GM21528 (cell line): ENCODE measurements at regions not wholly inside any gene's neighbourhood (a gene's known extent, or its start where the extent isn't known, plus 50 kb on each side); places are given as distances from the start of the nearest gene placed in this dataset.
"Not testable (repeated sequence)": the region's sequence is repeated elsewhere in the genome, so short reads cannot be mapped to it uniquely, and the experiment has no call there.

Source experiments
- ATAC-seq: cut with Tn5 transposase; IDR thresholded peaks from one replicate; pipeline ENCODE4 v1.9.1; 2021; ENCODE audit warnings: mild to moderate bottlenecking, moderate library complexity; ENCODE audit not compliant: unreplicated experiment, low FRiP score

GRCh38 chr4:181127171-181127570 lies 1116.0 kb upstream of the TENM3 start:
- ATAC-seq: no peak

DNA sequence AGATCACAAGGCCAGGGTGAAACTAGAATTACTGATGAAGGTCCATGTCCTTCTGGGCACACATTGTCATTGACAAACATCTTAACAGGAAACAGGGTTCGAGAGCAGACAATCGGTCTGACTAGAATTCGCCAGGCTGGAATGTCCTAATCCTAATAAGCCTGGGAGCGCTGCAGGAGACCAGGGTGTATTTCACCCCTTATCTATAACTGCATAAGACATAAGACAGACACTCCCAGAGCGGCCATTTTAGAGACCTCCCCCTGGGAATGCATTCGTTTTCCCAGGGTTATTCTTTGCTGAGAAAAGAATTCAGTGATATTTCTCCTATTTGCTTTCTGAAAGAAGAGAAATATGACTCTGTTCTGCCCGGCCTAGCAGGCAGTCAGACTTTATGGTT lies 1112.9 kb upstream of the TENM3 start:
- ATAC-seq: not testable (repeated sequence)

GRCh38 chr4:181137351-181137750 lies 1105.9 kb upstream of the TENM3 start:
- ATAC-seq: no peak

GRCh38 chr4:181138116-181138515 lies 1105.1 kb upstream of the TENM3 start:
- no peak for ATAC-seq

DNA sequence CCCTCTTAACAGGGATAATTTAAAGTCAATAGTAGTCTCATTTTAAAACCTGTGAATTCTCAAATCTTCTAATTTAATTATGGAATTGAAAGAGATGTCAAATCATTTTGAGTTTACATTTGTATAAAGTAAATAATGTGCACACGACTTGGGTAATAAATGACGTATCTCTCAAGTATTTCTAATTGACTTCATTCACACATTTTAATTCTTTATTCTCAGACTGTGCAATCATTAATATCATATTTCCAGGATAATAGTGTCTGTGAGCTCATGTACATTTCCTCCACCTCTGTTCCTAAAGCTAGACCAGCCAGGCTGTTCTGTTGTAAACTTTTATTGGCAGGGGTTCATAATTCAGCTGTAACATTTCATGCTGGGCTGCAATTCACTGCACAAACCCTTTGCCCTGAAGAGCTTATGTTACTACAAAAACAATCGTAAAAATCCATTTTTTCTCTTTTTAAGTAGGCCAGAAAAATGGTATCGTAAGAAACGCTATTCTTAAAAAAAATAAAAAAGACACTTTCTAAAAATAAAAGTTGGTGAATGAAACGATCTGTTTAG lies 1103.1 kb upstream of the TENM3 start:
- no peak for ATAC-seq

GRCh38 chr4:181143250-181143854 lies 1099.8 kb upstream of the TENM3 start:
- ATAC-seq: peak; percentile 78

DNA sequence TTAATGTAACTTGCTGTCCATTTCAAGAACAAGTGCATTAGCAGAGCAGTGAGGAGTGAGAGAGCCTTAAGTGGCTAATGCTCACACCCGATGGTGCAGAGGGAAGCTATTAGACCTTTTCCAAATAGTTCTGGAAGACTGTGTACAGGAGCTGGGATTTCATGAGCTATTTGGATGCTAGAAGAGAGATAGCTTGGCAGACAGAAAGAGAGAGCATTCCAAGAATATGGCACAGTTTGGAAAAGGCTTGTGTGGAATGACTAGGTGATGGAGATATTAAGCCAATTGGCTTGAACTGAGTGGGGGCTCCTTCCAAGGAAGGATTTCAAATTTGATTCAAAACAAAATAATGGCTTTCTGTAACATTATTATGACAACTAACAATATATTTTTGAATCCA lies 1097.2 kb upstream of the TENM3 start:
- no peak for ATAC-seq

DNA sequence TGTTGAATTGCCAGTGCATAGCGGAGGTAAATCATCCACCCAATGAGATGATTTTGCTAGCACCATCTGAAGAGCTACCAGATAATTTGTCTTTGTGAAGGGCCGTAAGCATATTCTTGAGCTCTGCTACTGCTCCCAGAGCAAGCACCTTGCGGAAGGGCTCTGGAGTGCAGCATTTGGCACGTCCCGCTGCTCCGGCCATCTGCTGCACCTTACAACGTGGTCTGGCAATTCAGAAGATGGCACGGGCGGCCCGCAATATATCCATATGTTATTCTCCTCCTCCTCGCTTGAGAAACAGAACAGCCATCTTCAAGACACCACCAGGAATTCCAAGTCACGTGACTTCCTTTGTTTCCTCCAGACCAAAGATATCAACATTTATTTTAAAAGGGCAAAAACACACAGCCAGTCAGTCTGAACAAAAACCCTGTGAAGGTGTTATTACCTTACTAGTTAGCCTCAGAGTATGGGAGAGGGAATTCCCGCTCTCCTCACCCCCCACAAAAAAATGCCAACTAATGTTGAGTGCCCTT lies 1095.7 kb upstream of the TENM3 start:
- no peak for ATAC-seq

GRCh38 chr4:181148470-181148869 lies 1094.7 kb upstream of the TENM3 start:
- ATAC-seq: no peak

- ATAC-seq: no peak
Observed at GRCh38 chr4:181150191-181150590, 1093.0 kb upstream of the TENM3 start.

GRCh38 chr4:181151856-181152255 lies 1091.3 kb upstream of the TENM3 start:
- ATAC-seq: no peak

DNA sequence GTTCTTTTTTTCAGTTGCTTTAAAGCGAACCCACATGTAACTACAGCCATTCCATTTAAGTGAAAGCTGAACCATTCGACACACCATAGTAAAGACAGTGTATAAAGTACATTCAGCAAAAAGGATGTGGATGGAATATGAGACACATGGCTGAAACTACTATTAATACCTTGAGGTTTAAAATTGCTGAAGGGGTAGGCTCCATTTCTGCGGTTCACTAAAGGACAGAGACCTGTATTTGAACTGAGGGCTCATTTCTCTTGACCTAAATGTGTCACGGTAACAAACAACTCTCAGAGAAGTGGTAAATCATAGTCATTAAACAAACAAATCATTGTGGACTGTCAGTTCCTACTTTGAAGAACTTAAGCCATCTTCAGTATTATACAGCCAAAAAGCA lies 1085.6 kb upstream of the TENM3 start:
- ATAC-seq: no peak

DNA sequence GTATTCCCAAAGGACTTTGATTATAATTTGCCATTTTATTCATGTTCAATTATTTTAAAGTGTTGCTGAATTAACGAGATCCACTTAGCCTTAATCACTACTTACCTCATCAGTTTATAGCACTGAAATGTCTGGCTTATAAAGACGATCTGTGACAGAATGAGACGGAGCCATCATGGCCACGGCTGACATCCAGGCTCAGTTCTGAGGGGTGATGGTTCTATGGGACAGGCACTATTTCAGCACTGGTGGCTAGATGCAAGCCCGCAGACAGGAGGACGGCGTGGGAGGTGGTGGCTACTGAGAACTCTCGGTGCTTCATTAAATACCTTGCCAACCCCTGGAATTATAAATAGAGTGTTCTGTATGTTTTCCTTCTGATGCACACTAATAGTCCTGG lies 1084.2 kb upstream of the TENM3 start:
- no peak for ATAC-seq

DNA sequence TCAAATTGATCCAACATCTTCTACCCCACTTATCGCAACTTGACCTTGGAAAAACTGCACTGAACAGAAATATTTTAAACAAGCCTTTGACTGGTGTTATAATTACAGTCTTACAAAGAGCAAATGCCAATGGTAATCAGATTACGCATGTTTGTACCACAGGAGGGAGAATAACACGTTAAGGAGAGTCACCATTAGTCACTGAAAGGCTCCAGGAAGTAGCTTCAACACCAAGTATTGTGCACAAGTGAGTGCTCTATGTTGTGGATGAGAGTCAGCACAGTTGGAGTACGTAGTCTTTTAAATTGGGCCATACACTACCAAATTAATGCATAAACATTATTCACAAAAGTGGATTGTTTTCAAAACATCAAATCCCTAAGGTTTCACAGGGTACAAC lies 1081.5 kb upstream of the TENM3 start:
- no peak for ATAC-seq

DNA sequence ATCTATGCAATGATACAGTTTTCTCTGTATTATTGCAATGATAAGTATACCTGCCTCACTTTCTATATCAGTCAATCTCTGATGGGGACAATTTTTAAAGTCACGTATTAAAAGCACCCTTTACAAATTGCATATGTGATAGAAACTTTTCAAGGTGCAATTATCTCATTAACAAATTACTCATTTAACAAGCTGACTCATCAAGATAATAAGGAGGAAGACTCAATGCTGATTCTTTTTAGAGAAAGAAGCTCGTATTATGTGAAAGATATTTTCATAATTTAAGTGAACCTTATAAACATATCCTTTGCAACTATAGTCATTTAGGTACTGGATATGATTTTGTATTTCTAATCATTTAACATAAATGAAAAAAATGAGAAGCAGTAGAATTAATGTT lies 1080.9 kb upstream of the TENM3 start:
- ATAC-seq: no peak

DNA sequence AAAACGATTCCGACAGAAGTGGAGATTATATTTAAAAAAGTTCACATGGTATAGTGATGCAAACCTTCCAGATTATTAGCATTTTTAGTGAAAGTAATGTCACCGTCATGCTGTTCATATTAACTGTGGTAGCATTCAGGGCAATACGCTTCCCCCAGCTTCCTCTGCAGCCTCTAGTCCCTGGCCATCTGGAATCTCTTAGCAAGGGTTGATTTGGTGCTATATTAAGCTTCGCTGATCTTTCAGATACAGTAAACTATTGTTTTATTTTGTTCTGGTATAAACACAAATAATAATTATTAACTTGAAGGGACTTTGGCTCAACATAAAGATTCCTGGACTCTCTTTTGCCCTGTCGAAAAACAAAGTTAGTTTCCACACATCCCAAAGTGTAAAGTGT lies 1080.5 kb upstream of the TENM3 start:
- ATAC-seq: no peak

- ATAC-seq: no peak
Observed at GRCh38 chr4:181166742-181167399, 1076.3 kb upstream of the TENM3 start.

- ATAC-seq: no peak
Observed at GRCh38 chr4:181168011-181168805, 1075.0 kb upstream of the TENM3 start.

- ATAC-seq: no peak
Observed at GRCh38 chr4:181173046-181173445, 1070.2 kb upstream of the TENM3 start.

- no peak for ATAC-seq
Observed at GRCh38 chr4:181176306-181176705, 1066.9 kb upstream of the TENM3 start.

DNA sequence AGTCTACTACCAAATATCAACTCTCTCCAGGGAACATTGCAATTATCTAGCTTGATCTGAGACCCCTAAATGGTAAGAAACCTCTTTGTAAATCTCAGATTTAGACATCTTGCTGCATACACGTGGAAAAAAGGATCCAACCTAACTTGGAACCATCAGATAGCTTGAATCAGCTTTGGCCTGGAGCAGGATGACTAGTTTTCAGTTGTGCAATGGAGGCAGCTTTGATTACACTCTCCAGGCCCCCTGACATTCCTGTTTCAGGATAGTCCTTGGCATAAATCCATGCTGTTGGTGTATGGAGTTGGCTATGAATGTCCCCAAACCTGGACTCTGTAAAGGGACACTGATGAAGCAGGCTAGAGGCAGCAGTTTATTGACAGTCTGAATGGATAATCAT lies 1061.9 kb upstream of the TENM3 start:
- no peak for ATAC-seq
